ENCODE measurements at regions not wholly inside any gene's neighbourhood (a gene's known extent, or its start where the extent isn't known, plus 50 kb on each side); places are given as distances from the start of the nearest gene placed in this dataset.

DNA sequence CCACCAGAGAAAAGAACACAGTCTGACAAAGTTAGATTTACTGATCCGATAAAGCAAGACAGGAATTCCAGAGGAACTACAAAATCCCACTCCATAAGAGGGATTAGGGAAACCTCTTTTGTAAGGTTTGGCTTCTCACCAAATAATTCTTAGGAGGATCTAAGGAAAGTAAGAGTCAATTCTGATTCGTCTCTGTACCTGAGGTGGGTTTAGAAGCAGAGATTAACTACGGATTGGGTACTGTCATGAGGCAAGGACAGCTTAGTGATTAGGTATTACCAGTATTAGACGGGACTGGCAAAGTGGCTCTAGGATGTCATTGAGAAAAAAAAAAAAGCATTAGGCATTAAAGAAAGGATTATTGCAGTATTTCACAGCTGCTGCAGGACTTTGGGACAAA lies 371.7 kb upstream of the BRINP3 start:
- H3K27me3 ChIP-seq: no peaks in the 10 kb centered on the region
- no peaks in the 10 kb centered on the region for H3K4me1 ChIP-seq
- H3K4me3 ChIP-seq: no peak overlapping the region
- no peaks in the 10 kb centered on the region for H3K9me3 ChIP-seq
- H3K27ac ChIP-seq: no peak overlapping the region
- intact Hi-C loops (cut with DNase I): no loop called here
- H3K36me3 ChIP-seq: no peaks in the 10 kb centered on the region
- TF ChIP-seq POLR2A (IDR thresholded peaks at IDR 0.05) (no peak), POLR2AphosphoS5 (IDR thresholded peaks at IDR 0.05; ENCODE audit: insufficient read depth in 1 of 2, low read depth in 1 of 2) (no peak)
- TF ChIP-seq, protein P1, sequence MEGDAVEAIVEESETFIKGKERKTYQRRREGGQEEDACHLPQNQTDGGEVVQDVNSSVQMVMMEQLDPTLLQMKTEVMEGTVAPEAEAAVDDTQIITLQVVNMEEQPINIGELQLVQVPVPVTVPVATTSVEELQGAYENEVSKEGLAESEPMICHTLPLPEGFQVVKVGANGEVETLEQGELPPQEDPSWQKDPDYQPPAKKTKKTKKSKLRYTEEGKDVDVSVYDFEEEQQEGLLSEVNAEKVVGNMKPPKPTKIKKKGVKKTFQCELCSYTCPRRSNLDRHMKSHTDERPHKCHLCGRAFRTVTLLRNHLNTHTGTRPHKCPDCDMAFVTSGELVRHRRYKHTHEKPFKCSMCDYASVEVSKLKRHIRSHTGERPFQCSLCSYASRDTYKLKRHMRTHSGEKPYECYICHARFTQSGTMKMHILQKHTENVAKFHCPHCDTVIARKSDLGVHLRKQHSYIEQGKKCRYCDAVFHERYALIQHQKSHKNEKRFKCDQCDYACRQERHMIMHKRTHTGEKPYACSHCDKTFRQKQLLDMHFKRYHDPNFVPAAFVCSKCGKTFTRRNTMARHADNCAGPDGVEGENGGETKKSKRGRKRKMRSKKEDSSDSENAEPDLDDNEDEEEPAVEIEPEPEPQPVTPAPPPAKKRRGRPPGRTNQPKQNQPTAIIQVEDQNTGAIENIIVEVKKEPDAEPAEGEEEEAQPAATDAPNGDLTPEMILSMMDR (IDR thresholded peaks at IDR 0.05): no peak
- DNase-seq (ENCODE audit: extremely low spot score in 2 of 2): no peak

DNA sequence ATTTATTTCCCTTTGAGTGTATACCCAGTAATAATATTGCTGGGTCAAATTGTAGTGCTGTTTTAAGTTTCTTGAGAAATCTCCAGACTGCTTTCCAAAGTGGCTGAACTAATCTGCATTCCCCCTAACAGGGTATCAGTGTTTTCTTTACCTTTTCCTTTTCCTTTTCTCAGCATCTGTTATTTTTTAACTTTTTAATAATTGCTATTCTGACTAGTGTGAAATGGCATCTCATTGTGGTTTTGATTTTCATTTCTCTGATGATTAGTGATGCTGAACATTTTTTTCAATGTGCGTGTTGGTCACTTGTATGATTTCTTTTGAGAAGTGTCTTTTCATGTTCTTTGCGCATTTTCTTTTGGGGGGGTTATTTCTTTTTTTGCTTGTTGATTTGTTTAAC lies 374.9 kb upstream of the BRINP3 start:
- no peak for DNase-seq (ENCODE audit: extremely low spot score in 2 of 2)
- intact Hi-C loops (cut with DNase I): no loop called here
- H3K9me3 ChIP-seq: no peaks in the 10 kb centered on the region
- H3K36me3 ChIP-seq: no peaks in the 10 kb centered on the region
- H3K27me3 ChIP-seq: no peaks in the 10 kb centered on the region
- H3K27ac ChIP-seq: no peak overlapping the region
- TF ChIP-seq POLR2AphosphoS5 (IDR thresholded peaks at IDR 0.05; ENCODE audit: insufficient read depth in 1 of 2, low read depth in 1 of 2) (no peak), POLR2A (IDR thresholded peaks at IDR 0.05) (no peak)
- TF ChIP-seq, protein P1 (IDR thresholded peaks at IDR 0.05): no peak
- no peak overlapping the region for H3K4me3 ChIP-seq
- no peaks in the 10 kb centered on the region for H3K4me1 ChIP-seq

DNA sequence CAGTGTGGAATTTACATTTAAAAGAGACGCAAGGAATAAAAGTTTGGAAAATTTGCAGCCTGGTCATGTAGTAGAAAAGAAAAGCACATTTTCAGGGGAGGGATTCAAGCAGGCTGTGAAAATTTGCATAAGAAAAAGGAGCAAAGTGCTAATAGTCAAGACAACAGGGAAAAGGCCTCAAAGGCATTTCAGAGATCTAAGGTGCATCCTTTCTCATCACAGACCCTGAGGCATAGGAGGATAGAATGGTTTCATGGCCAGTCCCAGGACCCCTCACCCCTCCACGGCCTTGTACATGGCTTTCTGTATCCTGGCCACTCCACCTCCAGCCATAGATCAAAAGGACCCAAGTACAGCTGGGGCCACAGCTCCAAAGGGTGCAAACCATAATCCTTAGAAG lies 380.5 kb upstream of the BRINP3 start:
- H3K4me3 ChIP-seq: no peak overlapping the region
- no peaks in the 10 kb centered on the region for H3K9me3 ChIP-seq
- TF ChIP-seq, protein P1 (IDR thresholded peaks at IDR 0.05): no peak
- TF ChIP-seq POLR2A (IDR thresholded peaks at IDR 0.05): no peak
- no peak for TF ChIP-seq POLR2AphosphoS5 (IDR thresholded peaks at IDR 0.05; ENCODE audit: insufficient read depth in 1 of 2, low read depth in 1 of 2)
- no peak for DNase-seq (ENCODE audit: extremely low spot score in 2 of 2)
- no peaks in the 10 kb centered on the region for H3K4me1 ChIP-seq
- intact Hi-C loops (cut with DNase I): no loop called here
- no peaks in the 10 kb centered on the region for H3K36me3 ChIP-seq
- H3K27me3 ChIP-seq: no peaks in the 10 kb centered on the region
- no peak overlapping the region for H3K27ac ChIP-seq

DNA sequence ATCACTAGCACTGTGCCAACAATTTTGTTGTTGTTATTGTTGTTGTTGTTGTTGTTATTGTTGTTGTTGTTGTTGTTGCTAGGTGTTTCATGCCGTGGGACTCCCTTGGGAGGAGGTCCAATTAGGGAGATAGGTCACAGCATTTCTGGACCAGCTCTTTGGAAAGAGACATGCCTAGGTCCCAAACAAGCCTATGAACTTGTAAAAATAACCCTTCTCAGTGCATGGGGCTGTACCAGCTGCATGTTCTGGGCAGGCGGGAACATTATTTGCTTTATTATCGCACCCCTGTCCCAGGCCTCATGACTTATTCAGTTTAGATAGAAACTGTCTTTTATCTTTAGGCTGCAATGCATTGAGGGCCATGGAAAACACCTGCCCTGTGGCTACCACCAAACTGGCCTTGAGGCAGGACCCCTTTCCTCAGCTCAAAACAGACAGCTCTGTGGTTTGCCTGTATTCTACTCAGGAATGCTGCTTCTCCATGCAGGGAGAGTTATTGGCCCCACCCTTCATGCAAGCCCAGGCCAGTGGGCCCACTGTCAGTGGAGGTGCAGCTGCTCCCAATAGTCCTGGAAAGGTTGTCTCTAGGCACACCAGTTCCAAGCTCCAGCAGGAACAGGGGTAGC lies 386.5 kb upstream of the BRINP3 start:
- no peaks in the 10 kb centered on the region for H3K27me3 ChIP-seq
- H3K27ac ChIP-seq: no peak overlapping the region
- TF ChIP-seq, protein P1 (IDR thresholded peaks at IDR 0.05): no peak
- no peak for TF ChIP-seq POLR2A (IDR thresholded peaks at IDR 0.05)
- TF ChIP-seq POLR2AphosphoS5 (IDR thresholded peaks at IDR 0.05; ENCODE audit: insufficient read depth in 1 of 2, low read depth in 1 of 2): no peak
- DNase-seq (ENCODE audit: extremely low spot score in 2 of 2): no peak
- H3K4me3 ChIP-seq: no peak overlapping the region
- no peaks in the 10 kb centered on the region for H3K36me3 ChIP-seq
- no peaks in the 10 kb centered on the region for H3K4me1 ChIP-seq
- no peaks in the 10 kb centered on the region for H3K9me3 ChIP-seq
- intact Hi-C loops (cut with DNase I): no loop called here

DNA sequence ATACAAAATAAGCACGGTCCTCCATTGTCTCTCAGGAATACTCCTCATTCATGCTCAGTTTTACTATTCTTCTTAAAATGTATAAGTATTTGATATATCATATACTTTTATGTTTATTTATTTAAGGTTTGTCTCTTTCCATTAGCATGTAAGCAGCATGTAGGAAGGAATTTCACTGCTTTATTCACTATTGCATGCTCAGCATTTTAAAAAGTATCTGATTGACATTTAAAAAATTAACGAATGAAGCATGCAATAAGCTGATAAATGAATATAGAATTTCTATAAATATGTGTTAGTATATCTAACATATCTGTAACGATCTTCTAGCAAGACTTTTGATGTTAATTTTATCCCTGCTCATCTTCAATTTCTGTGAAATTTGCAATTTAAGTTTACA lies 402.7 kb upstream of the BRINP3 start:
- Histone ChIP-seq H3K36me3 (no peaks in the 10 kb centered on the region), H3K9me3 (no peaks in the 10 kb centered on the region), H3K27me3 (no peaks in the 10 kb centered on the region), H3K4me3 (no peak overlapping the region), H3K27ac (no peak overlapping the region), H3K4me1 (no peaks in the 10 kb centered on the region)
- no peak for DNase-seq (ENCODE audit: extremely low spot score in 2 of 2)
- intact Hi-C loops (cut with DNase I): no loop called here
- TF ChIP-seq POLR2A (IDR thresholded peaks at IDR 0.05): no peak
- no peak for TF ChIP-seq POLR2AphosphoS5 (IDR thresholded peaks at IDR 0.05; ENCODE audit: insufficient read depth in 1 of 2, low read depth in 1 of 2)
- TF ChIP-seq, protein P1 (IDR thresholded peaks at IDR 0.05): no peak

All from vagina (tissue), 2 donors.